ENCODE measurements at regions not wholly inside any gene's neighbourhood (a gene's known extent, or its start where the extent isn't known, plus 50 kb on each side); places are given as distances from the start of the nearest gene placed in this dataset.

DNA sequence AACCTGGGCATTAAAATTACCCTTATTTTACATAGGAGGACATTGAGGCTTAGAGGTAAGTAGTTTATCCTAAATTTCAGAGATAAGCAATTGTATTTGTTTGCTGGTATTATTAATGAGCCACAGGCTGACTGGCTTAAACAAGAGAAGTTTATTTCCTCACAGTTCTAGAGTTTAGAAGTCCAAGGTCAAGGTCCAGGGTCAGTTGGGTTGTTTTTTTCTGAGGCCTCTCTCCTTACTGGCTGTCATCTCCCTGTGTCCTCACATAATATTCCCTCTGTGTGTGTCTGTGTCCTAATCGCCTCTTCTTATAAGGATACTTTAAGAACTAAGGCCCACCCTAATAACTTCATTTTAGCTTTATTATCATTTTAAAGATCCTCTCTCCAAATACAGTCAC is 294.9 kb upstream of the ATP5MC3 start:
- TF ChIP-seq, protein P1, sequence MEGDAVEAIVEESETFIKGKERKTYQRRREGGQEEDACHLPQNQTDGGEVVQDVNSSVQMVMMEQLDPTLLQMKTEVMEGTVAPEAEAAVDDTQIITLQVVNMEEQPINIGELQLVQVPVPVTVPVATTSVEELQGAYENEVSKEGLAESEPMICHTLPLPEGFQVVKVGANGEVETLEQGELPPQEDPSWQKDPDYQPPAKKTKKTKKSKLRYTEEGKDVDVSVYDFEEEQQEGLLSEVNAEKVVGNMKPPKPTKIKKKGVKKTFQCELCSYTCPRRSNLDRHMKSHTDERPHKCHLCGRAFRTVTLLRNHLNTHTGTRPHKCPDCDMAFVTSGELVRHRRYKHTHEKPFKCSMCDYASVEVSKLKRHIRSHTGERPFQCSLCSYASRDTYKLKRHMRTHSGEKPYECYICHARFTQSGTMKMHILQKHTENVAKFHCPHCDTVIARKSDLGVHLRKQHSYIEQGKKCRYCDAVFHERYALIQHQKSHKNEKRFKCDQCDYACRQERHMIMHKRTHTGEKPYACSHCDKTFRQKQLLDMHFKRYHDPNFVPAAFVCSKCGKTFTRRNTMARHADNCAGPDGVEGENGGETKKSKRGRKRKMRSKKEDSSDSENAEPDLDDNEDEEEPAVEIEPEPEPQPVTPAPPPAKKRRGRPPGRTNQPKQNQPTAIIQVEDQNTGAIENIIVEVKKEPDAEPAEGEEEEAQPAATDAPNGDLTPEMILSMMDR (IDR thresholded peaks at IDR 0.05): no peak
- no peak for TF ChIP-seq POLR2A (IDR thresholded peaks at IDR 0.05)
- no peak for TF ChIP-seq EP300 (IDR thresholded peaks at IDR 0.05)
